Body of pancreas (tissue), 4 donors: ENCODE measurements at regions not wholly inside any gene's neighbourhood (a gene's known extent, or its start where the extent isn't known, plus 50 kb on each side); places are given as distances from the start of the nearest gene placed in this dataset.
"Not testable (repeated sequence)": the region's sequence is repeated elsewhere in the genome, so short reads cannot be mapped to it uniquely, and the experiment has no call there.

Experiments used
- ATAC-seq: fragments of 150-250 bp; one replicate; pipeline ENCODE4 v1.9.1; 2016
- DNase-seq, 4 donors: peaks; one replicate each; pipeline ENCODE4 v3.0.0-alpha.2; 2019
- H3K27ac ChIP-seq, 4 donors: fragments of 200-600 bp; sonication (generic); 1 replicate in 3 of 4; 2 replicates in 1 of 4; pipeline versions ENCODE4 v1.5.1 to v1.6.1; 2016 to 2019; ENCODE audit warnings: mild to moderate bottlenecking in 1 of 4, mixed read lengths in 1 of 4, moderate library complexity in 1 of 4
- H3K27me3 ChIP-seq, 2 donors: fragments of 200-600 bp; sonication (generic); one replicate each; pipeline ENCODE4 v1.6.0; 2016; ENCODE audit warnings: mild to moderate bottlenecking in 1 of 2
- H3K36me3 ChIP-seq, 2 donors: fragments of 200-600 bp; sonication (generic); replicated peaks in 1 of 2; 2 replicates each; pipeline ENCODE4 v1.5.1; 2016; ENCODE audit warnings: low read depth in 2 of 2; ENCODE audit not compliant: insufficient read depth in 1 of 2
- H3K4me1 ChIP-seq: fragments of 200-600 bp; sonication (generic); one replicate; pipeline ENCODE4 v1.6.0; 2016
- H3K4me3 ChIP-seq, 2 donors: fragments of 200-600 bp; sonication (generic); 1 replicate in 1 of 2; 2 replicates in 1 of 2; pipeline ENCODE4 v1.5.1; 2016 to 2019
- H3K9me3 ChIP-seq, 3 donors: fragments of 200-600 bp; sonication (generic); 1 replicate in 2 of 3; 2 replicates in 1 of 3; pipeline ENCODE4 v1.5.1; 2016
- POLR2A ChIP-seq, 3 donors: fragments of 450-650 bp; IDR thresholded peaks; one replicate each; pipeline ENCODE4 v1.6.1; 2016; ENCODE audit warnings: antibody characterized with exemption in 3 of 3, mild to moderate bottlenecking in 2 of 3
- WGBS, 2 donors: methylation state at CpG; one replicate each; pipeline ENCODE4 v1.1.5; 2017; 5-methylcytosine and 5-hydroxymethylcytosine counted together
- intact Hi-C: fragments of 100-400 bp; cut with DNase I; formaldehyde crosslinking; loops from one replicate; pipeline ENCODE4 v1.15.1; 2023
- TF ChIP-seq, protein P1 (sequence below), 7 experiments: fragments of 450-650 bp in 4 of 7; fragments of 200-600 bp in 3 of 7; sonication (generic) in 3 of 7; IDR thresholded peaks; one replicate each; pipeline ENCODE4 v1.5.1; 2016 to 2019; ENCODE audit warnings: antibody characterized with exemption in 7 of 7

DNA sequence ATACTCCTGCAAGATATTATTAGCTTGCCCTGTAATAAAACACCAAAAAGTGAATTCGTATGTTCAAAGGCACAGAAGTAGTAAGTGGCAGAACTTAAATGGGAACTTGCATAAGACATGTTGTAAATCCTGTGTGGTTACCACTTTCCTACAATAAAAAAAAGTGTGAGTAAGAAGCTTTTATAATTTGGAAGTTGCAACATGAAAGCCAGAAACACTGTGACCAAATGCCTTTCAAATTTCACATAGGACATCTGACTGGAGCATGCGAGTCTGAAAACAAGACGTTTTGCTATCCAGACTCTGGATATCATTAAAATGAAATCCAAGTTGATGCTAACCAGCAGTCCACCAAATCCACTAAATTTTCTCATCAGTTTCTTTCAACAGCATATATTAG lies 886.2 kb upstream of the NRXN1 start:
- DNase-seq = no peak
- H3K4me3 ChIP-seq = no peak overlapping the region
- H3K27ac ChIP-seq = no peak overlapping the region
- TF ChIP-seq POLR2A (IDR thresholded peaks at IDR 0.05) = no peak
- TF ChIP-seq, protein P1, sequence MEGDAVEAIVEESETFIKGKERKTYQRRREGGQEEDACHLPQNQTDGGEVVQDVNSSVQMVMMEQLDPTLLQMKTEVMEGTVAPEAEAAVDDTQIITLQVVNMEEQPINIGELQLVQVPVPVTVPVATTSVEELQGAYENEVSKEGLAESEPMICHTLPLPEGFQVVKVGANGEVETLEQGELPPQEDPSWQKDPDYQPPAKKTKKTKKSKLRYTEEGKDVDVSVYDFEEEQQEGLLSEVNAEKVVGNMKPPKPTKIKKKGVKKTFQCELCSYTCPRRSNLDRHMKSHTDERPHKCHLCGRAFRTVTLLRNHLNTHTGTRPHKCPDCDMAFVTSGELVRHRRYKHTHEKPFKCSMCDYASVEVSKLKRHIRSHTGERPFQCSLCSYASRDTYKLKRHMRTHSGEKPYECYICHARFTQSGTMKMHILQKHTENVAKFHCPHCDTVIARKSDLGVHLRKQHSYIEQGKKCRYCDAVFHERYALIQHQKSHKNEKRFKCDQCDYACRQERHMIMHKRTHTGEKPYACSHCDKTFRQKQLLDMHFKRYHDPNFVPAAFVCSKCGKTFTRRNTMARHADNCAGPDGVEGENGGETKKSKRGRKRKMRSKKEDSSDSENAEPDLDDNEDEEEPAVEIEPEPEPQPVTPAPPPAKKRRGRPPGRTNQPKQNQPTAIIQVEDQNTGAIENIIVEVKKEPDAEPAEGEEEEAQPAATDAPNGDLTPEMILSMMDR (IDR thresholded peaks at IDR 0.05) = no peak
- H3K4me1 ChIP-seq = no peaks in the 10 kb centered on the region
- H3K36me3 ChIP-seq = no peaks in the 10 kb centered on the region
- intact Hi-C loops = no loop called here
- no peaks in the 10 kb centered on the region for H3K27me3 ChIP-seq
- WGBS, 2 donors = 59 to 69% methylated on average over 3 of the region's 3 CpGs
- no peak for ATAC-seq
- no peaks in the 10 kb centered on the region for H3K9me3 ChIP-seq

DNA sequence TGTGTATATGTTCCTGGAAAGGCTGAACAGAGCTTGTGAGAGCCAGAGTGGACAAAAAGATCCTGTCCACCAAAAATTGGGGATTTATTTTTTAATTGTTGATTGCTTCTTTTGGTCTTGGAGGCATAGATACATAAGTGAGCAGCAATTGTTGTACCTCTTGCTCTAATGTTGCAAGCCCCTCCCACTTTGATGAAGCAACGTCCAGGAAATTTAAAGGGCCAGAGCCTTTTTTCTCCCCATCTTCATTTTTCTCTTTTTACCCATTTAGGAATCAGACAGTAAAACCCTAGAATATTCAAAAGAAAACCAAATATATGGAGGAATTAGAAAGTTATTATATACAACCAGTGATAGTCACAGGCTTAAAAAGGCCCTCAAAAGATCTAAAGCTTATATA lies 871.8 kb upstream of the NRXN1 start:
- Histone ChIP-seq H3K4me3 (no peak overlapping the region), H3K36me3 (no peaks in the 10 kb centered on the region), H3K27me3 (no peaks in the 10 kb centered on the region), H3K9me3 (no peaks in the 10 kb centered on the region), H3K4me1 (no peaks in the 10 kb centered on the region), H3K27ac (no peak overlapping the region)
- WGBS, 2 donors = 29 to 30% methylated on average over 1 of the region's 1 CpG
- TF ChIP-seq, protein P1 (IDR thresholded peaks at IDR 0.05) = no peak
- no peak for TF ChIP-seq POLR2A (IDR thresholded peaks at IDR 0.05)
- no peak for ATAC-seq
- DNase-seq = no peak
- intact Hi-C loops = no loop called here

DNA sequence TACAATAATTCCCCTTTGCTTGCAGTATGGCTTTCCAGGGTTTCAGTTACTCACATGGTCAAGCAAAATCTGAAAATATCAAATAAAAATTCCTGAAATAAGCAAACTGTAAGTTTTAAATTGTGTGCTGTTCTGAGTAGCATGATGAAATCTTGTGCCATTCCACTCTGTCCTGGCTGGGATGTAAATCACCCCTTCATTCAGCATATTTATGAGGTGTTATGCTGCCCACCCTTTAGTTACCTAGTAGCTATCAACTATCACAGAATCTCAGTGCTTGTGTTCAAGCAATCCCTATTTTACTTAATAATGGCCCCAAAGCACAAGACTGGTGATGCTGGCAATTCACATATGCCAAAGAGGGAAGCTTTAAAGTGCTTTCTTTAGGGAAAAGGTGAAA lies 867.7 kb upstream of the NRXN1 start:
- no peaks in the 10 kb centered on the region for H3K36me3 ChIP-seq
- ATAC-seq = no peak
- no peaks in the 10 kb centered on the region for H3K27me3 ChIP-seq
- no peak for DNase-seq
- no peak overlapping the region for H3K27ac ChIP-seq
- H3K9me3 ChIP-seq = no peaks in the 10 kb centered on the region
- TF ChIP-seq, protein P1 (IDR thresholded peaks at IDR 0.05) = no peak
- TF ChIP-seq POLR2A (IDR thresholded peaks at IDR 0.05) = no peak
- intact Hi-C loops = no loop called here
- H3K4me1 ChIP-seq = no peaks in the 10 kb centered on the region
- H3K4me3 ChIP-seq = no peak overlapping the region

DNA sequence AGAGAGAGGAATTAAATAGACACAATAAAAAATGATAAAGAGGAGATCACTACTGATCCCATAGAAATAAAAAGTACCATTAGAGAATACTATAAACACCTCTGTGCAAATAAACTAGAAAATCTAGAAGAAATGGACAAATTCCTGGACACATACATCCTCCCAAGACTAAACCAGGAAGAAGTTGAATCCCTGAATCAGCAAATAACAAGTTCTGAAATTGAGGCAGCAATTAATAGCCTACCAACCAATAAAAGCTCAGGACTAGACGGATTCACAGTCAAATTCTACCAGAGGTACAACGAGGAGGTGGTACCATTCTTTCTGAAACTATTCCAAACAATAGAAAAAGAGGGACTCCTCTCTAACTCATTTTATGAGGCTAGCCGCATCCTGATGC lies 862.7 kb upstream of the NRXN1 start:
- 37 to 59% methylated on average over 3 of the region's 3 CpGs for WGBS, 2 donors

DNA sequence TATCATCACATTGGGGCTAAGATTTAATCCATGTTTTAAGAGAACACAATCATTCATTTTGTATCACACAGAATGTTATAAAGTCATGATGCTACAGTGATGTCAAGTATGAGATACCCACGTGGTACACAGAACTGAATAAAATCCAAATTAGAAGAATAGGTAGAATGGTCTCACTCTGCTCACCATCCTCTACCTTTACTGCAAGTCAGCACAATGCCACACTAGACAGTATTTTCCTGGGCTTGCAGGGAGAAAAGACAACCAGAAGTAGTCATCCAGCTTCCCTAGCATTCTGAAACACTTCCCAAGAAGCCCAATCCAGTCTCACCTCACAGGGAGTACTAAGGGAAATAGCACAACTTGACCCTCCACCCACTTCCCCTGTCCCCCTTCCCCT lies 856.2 kb upstream of the NRXN1 start:
- DNase-seq = no peak
- ATAC-seq = no peak
- H3K4me3 ChIP-seq = no peak overlapping the region
- intact Hi-C loops = no loop called here
- TF ChIP-seq, protein P1 (IDR thresholded peaks at IDR 0.05) = no peak
- TF ChIP-seq POLR2A (IDR thresholded peaks at IDR 0.05) = no peak
- no peaks in the 10 kb centered on the region for H3K27me3 ChIP-seq
- H3K36me3 ChIP-seq = no peaks in the 10 kb centered on the region
- no peak overlapping the region for H3K27ac ChIP-seq
- H3K9me3 ChIP-seq = peaks cover 0 to 7% (median 0%) of the 10 kb centered on the region in 3 donors
- WGBS, 2 donors = 42 to 48% methylated on average over 1 of the region's 1 CpG
- H3K4me1 ChIP-seq = no peaks in the 10 kb centered on the region

More for the DNA sequence above, 862.7 kb upstream of the NRXN1 start:
- H3K36me3 ChIP-seq, ATAC-seq, DNase-seq, H3K4me3 ChIP-seq, H3K27me3 ChIP-seq, H3K9me3 ChIP-seq, intact Hi-C loops, H3K27ac ChIP-seq, H3K4me1 ChIP-seq: not testable (repeated sequence)
